Stimulated activated naive CD4-positive, alpha-beta T cell treated with Interleukin-2 at 50 U/mL for 16 hours (primary cell): ENCODE measurements at regions not wholly inside any gene's neighbourhood (a gene's known extent, or its start where the extent isn't known, plus 50 kb on each side); places are given as distances from the start of the nearest gene placed in this dataset.

Experiments used
- DNase-seq: peaks from one replicate; lab custom pipeline; 2025; lab: John Stamatoyannopoulos, UW

DNA sequence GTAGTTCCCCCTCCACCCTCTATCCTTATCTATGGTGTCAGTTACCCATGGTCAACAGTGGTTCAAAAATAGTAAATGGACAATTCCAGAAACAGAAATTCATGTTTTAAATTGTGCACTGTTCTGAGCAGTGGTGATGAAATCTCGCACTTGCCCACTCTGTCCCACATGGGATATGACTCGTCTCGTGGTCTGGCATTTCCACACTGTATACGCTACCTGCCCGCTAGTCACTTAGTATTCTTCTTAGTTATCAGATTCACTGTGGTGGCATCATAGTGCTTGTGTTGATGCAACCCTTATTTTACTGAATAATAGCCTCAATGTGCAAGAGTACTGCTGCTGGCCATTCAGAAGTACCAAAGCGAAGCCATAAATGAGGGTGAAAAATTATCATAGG, 507.0 kb downstream of the SNAPC1 start:
- DNase-seq, result no peak

GRCh38 chr14:62270236-62270635, 508.0 kb downstream of the SNAPC1 start:
- no peak for DNase-seq

GRCh38 chr14:62280366-62280765, 518.1 kb downstream of the SNAPC1 start:
- no peak for DNase-seq

GRCh38 chr14:62283837-62284236, 521.6 kb downstream of the SNAPC1 start:
- DNase-seq, result no peak

DNA sequence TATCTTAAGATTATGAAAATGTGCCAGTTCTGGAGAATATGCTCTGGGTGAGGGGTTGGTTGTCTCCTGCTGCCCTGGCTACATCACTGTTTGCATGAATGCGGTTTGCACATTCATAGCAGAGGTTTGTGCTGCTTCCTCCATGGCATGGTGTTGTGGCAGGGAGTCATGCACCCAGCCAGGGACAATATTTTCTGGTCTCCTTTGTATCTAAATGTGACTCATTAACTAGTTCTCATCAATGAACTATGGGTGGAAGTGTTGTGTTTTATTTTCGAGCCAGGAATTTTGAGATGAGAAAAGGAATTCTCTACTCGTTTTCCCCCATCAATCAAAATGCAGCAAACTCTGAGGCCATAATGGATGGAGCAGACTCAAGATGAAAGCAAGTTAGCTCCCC, 527.3 kb downstream of the SNAPC1 start:
- DNase-seq, result no peak

DNA sequence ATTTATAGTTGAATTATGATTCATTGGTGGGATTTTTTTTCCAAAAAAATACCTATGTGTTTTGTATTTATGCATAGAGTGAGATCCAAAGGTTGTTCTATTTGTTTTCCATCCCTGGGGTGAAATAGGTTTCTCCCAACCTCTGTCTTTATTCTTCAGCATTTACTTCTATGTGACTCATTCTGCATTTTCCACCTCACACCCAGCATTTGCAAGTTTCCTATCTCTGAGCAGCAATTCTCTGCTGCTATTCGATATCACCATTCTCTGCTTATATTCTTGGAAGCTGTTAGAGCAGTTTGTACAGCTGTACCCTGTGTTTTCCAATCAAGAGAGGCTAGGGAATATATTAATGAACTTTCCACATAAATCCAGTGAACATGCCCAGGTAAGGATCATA, 538.9 kb downstream of the SNAPC1 start:
- DNase-seq, result no peak

DNA sequence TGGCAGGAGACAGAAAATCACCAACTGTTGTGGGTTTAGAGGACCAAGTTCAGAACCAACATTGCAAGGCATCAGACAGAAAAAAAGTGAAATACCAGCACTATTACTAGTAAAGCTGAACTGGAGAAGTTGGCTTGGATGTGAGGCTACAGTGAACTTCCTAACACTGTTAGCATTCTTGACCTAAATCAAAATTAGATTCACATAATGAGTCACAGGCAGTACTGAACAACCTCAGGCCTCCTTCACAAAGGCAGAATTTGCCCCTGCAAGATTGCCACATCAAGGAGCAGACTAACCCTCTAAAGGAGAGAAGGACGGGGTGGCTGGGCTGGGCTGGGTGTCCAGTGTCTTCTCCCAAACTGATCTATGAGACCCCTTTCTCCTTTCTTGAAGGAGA, 539.7 kb downstream of the SNAPC1 start:
- no peak for DNase-seq

DNA sequence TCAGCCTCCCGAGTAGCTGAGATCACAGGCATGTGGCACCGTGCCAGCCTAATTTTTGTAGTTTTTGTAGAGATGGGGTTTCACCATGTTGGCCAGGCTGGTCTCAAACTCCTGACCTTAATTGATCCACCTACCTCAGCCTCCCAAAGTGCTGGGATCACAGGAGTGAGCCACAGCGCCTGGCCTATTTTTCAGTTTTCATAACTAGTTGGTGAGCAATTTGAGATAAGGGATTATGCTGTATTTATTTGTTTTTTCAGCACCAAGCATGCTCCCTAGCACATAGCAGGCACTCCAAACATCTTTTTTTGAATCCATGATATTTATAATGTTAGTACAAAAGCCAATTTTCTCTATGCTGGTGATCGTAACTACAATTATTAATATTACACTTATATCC, 541.2 kb downstream of the SNAPC1 start:
- DNase-seq, result no peak

DNA sequence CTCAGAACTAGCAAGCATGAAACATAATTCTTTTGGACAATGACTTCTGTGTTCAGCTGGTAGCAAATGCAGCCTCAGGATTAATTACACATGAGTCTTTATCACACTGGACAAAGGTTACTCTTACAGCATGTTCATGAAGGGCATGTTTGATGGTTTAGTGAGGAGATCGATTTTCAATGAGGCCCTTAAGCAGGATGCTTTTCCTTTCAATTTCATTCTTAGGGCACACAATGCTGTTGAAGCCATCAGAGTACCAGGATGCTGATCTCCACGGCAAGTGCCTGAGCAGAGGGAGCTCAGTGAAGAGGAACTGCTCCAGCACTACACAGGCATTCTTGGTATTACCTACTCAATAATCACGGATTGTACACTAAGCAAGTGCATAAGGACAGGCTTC, 542.0 kb downstream of the SNAPC1 start:
- no peak for DNase-seq

DNA sequence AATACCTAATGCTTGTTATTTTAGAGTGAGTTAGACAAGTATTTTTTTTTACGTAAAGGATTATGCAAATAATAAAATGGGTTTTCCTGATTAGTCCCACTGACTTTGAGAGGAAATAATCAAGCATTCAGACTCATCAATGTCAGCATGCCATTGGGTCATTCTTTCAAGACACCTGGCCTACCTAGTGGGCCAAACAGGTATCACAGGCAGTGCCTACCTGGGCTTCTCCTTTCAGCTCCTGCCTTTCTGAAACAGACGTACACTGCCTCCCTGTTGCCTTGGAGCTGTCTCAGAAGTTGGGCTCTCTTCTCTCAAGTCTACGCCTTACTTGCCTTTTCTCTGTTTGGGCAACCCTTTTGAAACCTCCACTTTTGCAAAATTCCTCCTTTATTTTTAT, 545.6 kb downstream of the SNAPC1 start:
- DNase-seq, result no peak

DNA sequence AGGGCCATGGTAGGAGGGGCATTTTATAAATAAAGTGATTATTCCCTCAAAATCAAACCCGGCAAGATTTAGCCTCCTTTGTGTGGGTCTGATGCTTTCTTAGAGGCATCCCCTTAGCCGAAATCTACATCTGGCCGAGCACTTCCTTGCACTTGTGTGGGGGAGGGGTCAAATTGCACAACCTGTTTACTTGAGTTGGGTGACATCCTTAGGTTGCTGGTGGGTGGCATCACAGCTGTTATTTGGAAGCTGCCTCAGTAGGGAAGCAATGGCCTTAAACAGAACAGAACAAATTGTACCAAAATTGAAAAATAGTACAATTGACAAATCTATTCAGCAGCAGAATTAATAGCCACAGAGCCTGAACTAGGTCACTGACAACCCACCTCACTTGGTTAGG, 546.1 kb downstream of the SNAPC1 start:
- no peak for DNase-seq

DNA sequence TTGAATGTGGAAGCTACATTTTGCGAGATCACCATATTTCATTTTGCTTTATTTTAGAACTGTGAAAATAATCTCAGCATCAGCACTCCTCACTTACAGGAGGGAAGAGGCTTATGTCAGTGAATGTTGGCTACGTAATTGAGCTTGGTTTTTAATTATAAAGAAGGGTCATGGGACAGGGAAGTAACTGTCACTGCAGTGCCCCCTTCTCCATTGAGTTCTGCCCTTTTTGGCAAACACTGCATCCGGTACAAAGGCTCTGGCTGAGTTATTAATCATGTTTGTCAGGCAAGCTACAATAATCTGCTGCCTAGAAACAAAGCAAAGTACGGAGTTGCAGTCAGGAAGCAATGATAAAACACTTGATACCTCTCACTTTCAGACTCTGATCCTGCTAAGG, 546.7 kb downstream of the SNAPC1 start:
- no peak for DNase-seq

GRCh38 chr14:62313212-62313611, 551.0 kb downstream of the SNAPC1 start:
- no peak for DNase-seq

- no peak for DNase-seq
Observed at GRCh38 chr14:62314221-62314620, 552.0 kb downstream of the SNAPC1 start.

DNA sequence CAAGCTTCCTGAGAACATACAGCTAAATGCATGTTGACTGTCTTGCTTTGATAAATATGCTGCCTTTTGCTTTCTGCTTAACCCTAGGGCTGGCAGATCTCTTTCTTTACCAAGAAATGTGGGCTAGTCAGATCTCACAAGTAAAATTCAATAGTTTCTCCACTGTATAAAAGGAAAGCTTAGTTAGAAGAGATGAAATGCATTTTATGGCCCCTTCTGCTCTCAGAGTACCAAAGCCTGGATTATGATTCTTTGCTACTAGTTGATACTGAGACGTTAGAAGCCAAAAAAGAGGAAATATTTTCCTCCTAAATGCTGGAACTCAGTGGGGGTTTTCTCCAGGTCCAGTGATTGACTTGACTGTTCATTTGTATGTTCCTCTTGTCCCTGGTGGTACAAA, 552.7 kb downstream of the SNAPC1 start:
- DNase-seq, result no peak

- no peak for DNase-seq
Observed at GRCh38 chr14:62315631-62316030, 553.4 kb downstream of the SNAPC1 start.

GRCh38 chr14:62322216-62322615, 560.0 kb downstream of the SNAPC1 start:
- DNase-seq, result no peak

- no peak for DNase-seq
Observed at GRCh38 chr14:62329427-62329826, 567.2 kb downstream of the SNAPC1 start.

GRCh38 chr14:62347562-62348011, 585.4 kb downstream of the SNAPC1 start:
- no peak for DNase-seq

DNA sequence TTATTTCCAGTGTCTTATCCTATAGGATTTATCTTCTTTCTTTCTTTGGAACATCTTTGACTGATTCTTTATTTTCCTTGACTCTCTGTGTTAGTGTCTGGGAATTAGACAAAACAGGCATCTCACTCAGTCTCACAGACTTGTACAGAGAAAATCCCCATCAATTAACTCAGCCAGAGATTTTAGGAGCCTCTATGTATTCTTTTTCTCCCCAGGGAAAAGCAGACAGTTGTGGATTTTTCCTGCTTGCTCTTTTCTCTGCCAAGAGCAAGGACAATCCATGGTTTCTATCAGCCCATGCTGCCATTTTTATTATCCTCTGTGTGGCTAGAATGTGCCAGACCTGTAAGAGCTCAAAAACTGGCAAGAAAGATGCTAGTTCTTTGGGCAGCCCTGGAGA, 595.1 kb downstream of the SNAPC1 start:
- no peak for DNase-seq

- no peak for DNase-seq
Observed at GRCh38 chr14:62364161-62364560, 601.9 kb downstream of the SNAPC1 start.

- DNase-seq, result no peak
Observed at GRCh38 chr14:62364800-62365280, 602.6 kb downstream of the SNAPC1 start.

DNA sequence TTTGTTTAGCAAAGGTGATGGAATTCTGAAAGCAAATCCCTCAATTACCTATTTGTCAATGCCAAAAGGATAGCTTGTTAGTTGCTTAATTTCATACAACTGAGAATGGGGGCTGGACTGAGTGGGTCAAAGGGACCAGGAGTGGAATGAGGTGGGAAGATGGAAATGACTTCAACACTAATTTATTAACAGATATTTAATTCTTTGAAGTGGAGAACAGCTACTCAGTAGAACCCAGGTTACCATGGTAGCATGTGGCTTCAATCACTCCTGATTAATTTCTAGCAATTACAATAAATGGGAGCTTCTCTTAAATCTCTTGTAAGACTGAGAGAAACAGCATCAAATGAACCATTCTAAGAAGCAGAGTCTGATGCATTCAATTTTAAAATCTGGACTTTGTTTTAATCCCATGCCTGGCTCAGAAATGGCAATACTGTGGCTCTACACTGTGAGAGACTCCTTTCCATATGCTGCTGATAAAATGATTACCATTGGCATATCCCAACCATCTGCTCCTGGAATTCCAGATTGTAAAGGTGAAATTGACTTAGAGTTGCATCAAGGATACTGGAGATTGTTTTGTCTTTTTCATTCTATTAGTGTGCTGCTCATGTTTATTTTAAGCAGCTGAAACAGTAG, 607.8 kb downstream of the SNAPC1 start:
- DNase-seq, result no peak

GRCh38 chr14:62373944-62374343, 611.7 kb downstream of the SNAPC1 start:
- DNase-seq, result no peak
